T-cell (primary cell): ENCODE measurements at regions not wholly inside any gene's neighbourhood (a gene's known extent, or its start where the extent isn't known, plus 50 kb on each side); places are given as distances from the start of the nearest gene placed in this dataset.
A peak's percentile ranks its signal among the peaks of the same experiment; 100 is the strongest.
"Not testable (repeated sequence)": the region's sequence is repeated elsewhere in the genome, so short reads cannot be mapped to it uniquely, and the experiment has no call there.

Experiments used
- ATAC-seq, 4 experiments: fragments of 200-7000 bp in 3 of 4; fragments of 150-1000 bp in 1 of 4; cut with Tn5 transposase; replicated peaks in 1 of 4; 1 replicate in 3 of 4; 2 replicates in 1 of 4; pipeline ENCODE4 v1.10.0; 2021; ENCODE audit warnings: moderate library complexity in 3 of 4, mild to moderate bottlenecking in 2 of 4, moderate number of reproducible peaks in 1 of 4
- CTCF ChIA-PET, 2 donors: fragments of 300-600 bp; sonication (Branson Sonifier 250); formaldehyde crosslinking; loops; one replicate each; lab custom pipeline; 2022; ENCODE audit warnings: antibody characterized with exemption in 2 of 2; lab: Charles Lee
- POLR2A ChIA-PET, 2 donors: fragments of 300-600 bp; sonication (Branson Sonifier 250); formaldehyde crosslinking; loops; one replicate each; lab custom pipeline; 2022; ENCODE audit warnings: antibody characterized with exemption in 2 of 2; lab: Charles Lee
- DNase-seq, 35 experiments: peaks; one replicate each; pipeline versions ENCODE4 v3.0.0 to v3.0.0-alpha.2; 2013 to 2023
- H3K27ac ChIP-seq: one replicate; pipeline ENCODE4 v1.5.1; 2013; ENCODE audit warnings: low read length
- H3K27me3 ChIP-seq, 2 experiments: replicated peaks in 1 of 2; 1 replicate in 1 of 2; 2 replicates in 1 of 2; pipeline versions ENCODE4 v1.6.1 to v1.7.0; 2013; ENCODE audit warnings: low read length in 1 of 2, mixed read lengths in 1 of 2; ENCODE audit not compliant: control insufficient read depth in 2 of 2, insufficient read depth in 2 of 2; ENCODE audit errors: extremely low read depth in 1 of 2
- H3K36me3 ChIP-seq, 2 donors: 1 replicate in 1 of 2; 2 replicates in 1 of 2; pipeline versions ENCODE4 v1.6.1 to v1.7.0; 2013; ENCODE audit warnings: low read length in 1 of 2; ENCODE audit not compliant: control insufficient read depth in 2 of 2, insufficient read depth in 1 of 2; ENCODE audit errors: extremely low read depth in 1 of 2
- H3K4me1 ChIP-seq, 2 experiments: 1 replicate in 1 of 2; 2 replicates in 1 of 2; pipeline versions ENCODE4 v1.6.1 to v1.7.0; 2013; ENCODE audit warnings: low read length in 2 of 2, mixed read lengths in 1 of 2; ENCODE audit not compliant: insufficient read depth in 2 of 2, control insufficient read depth in 1 of 2; ENCODE audit errors: extremely low read depth in 1 of 2
- H3K4me3 ChIP-seq, 2 donors: 1 replicate in 1 of 2; 2 replicates in 1 of 2; pipeline versions ENCODE4 v1.5.1 to v1.7.0; 2013; ENCODE audit warnings: mild to moderate bottlenecking in 2 of 2, low read length in 1 of 2, moderate library complexity in 1 of 2; ENCODE audit not compliant: control insufficient read depth in 1 of 2; ENCODE audit errors: extremely low read depth in 1 of 2
- H3K9me3 ChIP-seq: 2 replicates; pipeline ENCODE4 v1.7.0; 2013
- H3K27ac Mint-ChIP-seq, 2 donors: one replicate each; pipeline ENCODE4 v1.8.0; 2020 to 2021; ENCODE audit warnings: mild to moderate bottlenecking in 2 of 2, mixed read lengths in 2 of 2
- H3K27me3 Mint-ChIP-seq, 2 donors: one replicate each; pipeline ENCODE4 v1.8.0; 2021 to 2022; ENCODE audit warnings: mixed read lengths in 2 of 2
- H3K36me3 Mint-ChIP-seq: one replicate; pipeline ENCODE4 v1.8.0; 2021; ENCODE audit warnings: mixed read lengths
- H3K4me1 Mint-ChIP-seq, 3 donors: one replicate each; pipeline ENCODE4 v1.8.0; 2020 to 2022; ENCODE audit warnings: mixed read lengths in 3 of 3, mild to moderate bottlenecking in 1 of 3
- H3K4me3 Mint-ChIP-seq, 3 donors: one replicate each; pipeline ENCODE4 v1.8.0; 2020 to 2022; ENCODE audit warnings: mild to moderate bottlenecking in 3 of 3, mixed read lengths in 3 of 3, moderate library complexity in 3 of 3
- H3K9me3 Mint-ChIP-seq, 3 donors: one replicate each; pipeline ENCODE4 v1.8.0; 2020 to 2022; ENCODE audit warnings: mixed read lengths in 3 of 3
- WGBS: methylation state at CpG from one replicate; pipeline ENCODE4 v1.1.5; 2013; ENCODE audit warnings: missing lambda C conversion rate; ENCODE audit not compliant: insufficient coverage; 5-methylcytosine and 5-hydroxymethylcytosine counted together

DNA sequence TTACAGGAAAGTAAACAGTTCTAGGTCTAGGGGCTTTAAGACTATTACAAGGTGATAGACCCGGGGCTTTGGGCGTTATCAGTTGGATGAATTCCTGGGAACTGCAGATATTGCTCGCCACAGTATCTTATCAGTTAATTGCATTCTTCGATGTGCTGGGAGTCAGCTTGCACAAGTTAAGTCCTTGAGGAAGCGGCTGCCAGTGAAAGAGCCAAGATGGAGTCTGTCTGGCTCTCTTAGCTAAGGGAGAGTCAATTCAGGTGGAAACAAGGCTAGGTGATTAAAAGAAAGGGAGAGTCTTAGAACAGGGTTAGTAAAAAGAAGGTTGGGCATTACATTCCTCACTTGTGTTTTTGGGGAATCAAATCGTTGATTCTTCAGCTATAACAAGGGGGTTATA lies 130.6 kb upstream of the ZNF195 start:
- ATAC-seq, POLR2A ChIA-PET, H3K27me3 Mint-ChIP-seq, H3K9me3 Mint-ChIP-seq, H3K27me3 ChIP-seq, CTCF ChIA-PET, H3K36me3 Mint-ChIP-seq, H3K4me3 ChIP-seq, DNase-seq, H3K36me3 ChIP-seq, H3K9me3 ChIP-seq, H3K4me3 Mint-ChIP-seq, H3K27ac Mint-ChIP-seq, H3K4me1 ChIP-seq, H3K27ac ChIP-seq: not testable (repeated sequence)
- H3K4me1 Mint-ChIP-seq = peaks cover 24 to 49% (median 26%) of the 10 kb centered on the region in 3 donors
- 96% methylated on average over 5 of the region's 6 CpGs for WGBS

DNA sequence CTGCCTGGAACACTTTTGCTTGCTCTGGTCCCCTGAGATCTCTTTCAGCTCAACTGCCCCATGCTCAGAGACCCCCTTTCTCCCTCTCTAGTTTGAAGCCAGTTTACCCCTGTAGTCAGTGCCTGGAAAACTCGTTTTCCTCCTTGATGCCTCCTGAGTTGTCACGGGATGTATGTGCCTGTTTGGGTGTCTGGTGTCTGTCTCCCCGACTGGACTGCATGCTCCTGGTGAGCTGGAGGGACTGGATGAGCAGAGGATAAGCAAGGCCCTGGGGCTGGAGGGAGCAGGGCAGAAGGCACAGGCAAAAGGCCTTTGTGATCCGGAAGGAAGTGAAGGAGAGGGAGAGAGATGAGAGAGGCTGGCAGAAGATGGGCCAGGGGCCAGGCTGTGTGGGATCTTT lies 120.3 kb upstream of the ZNF195 start:
- H3K4me3 Mint-ChIP-seq, H3K27ac Mint-ChIP-seq, DNase-seq: not testable (repeated sequence)

DNA sequence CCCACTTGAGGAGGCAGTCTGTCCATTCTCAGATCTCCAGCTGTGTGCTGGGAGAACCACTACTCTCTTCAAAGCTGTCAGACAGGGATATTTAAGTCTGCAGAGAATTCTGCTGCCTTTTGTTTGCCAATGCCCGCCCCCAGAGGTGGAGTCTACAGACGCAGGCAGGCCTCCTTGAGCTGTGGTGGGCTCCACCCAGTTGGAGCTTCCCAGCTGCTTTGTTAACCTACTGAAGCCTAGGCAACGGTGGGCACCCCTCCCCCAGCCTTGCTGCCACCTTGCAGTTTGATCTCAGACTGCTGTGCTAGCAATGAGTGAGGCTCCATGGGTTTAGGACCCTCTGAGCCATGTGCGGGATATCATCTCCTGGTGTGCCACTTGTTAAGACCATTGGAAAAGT lies 119.4 kb upstream of the ZNF195 start:
- CTCF ChIA-PET, H3K36me3 ChIP-seq, H3K9me3 Mint-ChIP-seq, H3K9me3 ChIP-seq, H3K27ac Mint-ChIP-seq, H3K4me3 ChIP-seq, H3K4me1 ChIP-seq, H3K27me3 ChIP-seq, ATAC-seq, H3K27ac ChIP-seq, H3K36me3 Mint-ChIP-seq, H3K27me3 Mint-ChIP-seq, H3K4me3 Mint-ChIP-seq, POLR2A ChIA-PET: not testable (repeated sequence)
- peaks cover 0 to 10% (median 4%) of the 10 kb centered on the region in 3 donors for H3K4me1 Mint-ChIP-seq
- 62% methylated on average over 2 of the region's 4 CpGs for WGBS
- peak in 26 of 35 experiments; percentile 0 to 44 (median 20) for DNase-seq

More for the DNA sequence above, 120.3 kb upstream of the ZNF195 start:
- POLR2A ChIA-PET, CTCF ChIA-PET, H3K4me3 ChIP-seq, H3K27me3 ChIP-seq, H3K9me3 ChIP-seq, H3K36me3 ChIP-seq, H3K9me3 Mint-ChIP-seq, ATAC-seq, H3K27ac ChIP-seq, H3K27me3 Mint-ChIP-seq, H3K4me1 ChIP-seq, H3K36me3 Mint-ChIP-seq: not testable (repeated sequence)
- H3K4me1 Mint-ChIP-seq = peaks cover 0 to 11% (median 4%) of the 10 kb centered on the region in 3 donors
- 63% methylated on average over 1 of the region's 4 CpGs for WGBS

- H3K36me3 ChIP-seq, H3K9me3 ChIP-seq, H3K4me1 ChIP-seq, H3K4me3 ChIP-seq, H3K27me3 Mint-ChIP-seq, H3K9me3 Mint-ChIP-seq, ATAC-seq, H3K27me3 ChIP-seq, DNase-seq, CTCF ChIA-PET, POLR2A ChIA-PET, H3K27ac ChIP-seq, H3K36me3 Mint-ChIP-seq, H3K4me1 Mint-ChIP-seq, H3K4me3 Mint-ChIP-seq, H3K27ac Mint-ChIP-seq: not testable (repeated sequence)
- WGBS = no CpG with 5 or more reads among the region's 4 CpGs
Measured at GRCh38 chr11:3493152-3493551, 114.2 kb upstream of the ZNF195 start.

DNA sequence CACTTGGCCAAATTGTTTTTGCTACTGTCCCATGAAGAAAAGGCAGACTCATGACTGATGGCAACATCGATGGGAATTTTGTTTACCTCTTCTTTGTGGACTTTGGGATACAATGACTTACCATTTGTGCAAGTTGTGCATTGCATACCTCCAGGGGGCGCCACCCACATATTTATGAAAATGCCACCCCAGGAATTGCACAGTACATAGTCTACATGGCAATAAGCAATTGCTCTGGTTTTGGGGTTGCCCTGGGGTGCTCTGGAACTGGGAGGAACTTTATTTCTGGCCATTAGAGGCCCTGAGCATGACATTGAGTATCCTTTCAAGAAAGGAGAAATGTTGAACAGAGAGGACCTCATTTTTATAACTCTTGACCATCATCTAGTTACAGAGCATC lies 109.1 kb upstream of the ZNF195 start:
- H3K27ac Mint-ChIP-seq, H3K9me3 ChIP-seq, H3K4me1 ChIP-seq, POLR2A ChIA-PET, H3K36me3 Mint-ChIP-seq, H3K36me3 ChIP-seq, DNase-seq, ATAC-seq, H3K9me3 Mint-ChIP-seq, H3K4me3 ChIP-seq, CTCF ChIA-PET, H3K4me1 Mint-ChIP-seq, H3K27ac ChIP-seq, H3K27me3 Mint-ChIP-seq, H3K27me3 ChIP-seq, H3K4me3 Mint-ChIP-seq: not testable (repeated sequence)
- no CpG with 5 or more reads among the region's 2 CpGs for WGBS

DNA sequence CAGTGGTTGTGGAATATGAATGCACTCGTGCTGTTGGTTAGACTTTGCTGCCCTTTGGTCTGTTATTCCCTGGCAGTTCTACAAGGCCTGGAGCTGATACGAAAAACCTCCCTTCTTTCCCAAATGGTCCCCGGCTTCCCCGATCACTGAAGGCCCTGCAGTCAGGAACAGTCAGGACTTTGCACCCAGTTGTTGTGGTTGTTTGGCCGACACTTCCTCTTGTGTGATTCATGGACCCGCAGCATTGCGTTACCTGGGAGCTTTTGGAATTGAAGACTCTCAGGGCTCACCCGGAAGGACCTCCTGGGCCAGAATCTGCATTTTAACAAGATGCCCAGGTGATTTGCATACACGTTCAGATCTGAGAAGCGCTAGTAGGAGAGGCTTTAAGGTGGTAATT lies 106.8 kb upstream of the ZNF195 start:
- H3K36me3 Mint-ChIP-seq, H3K9me3 ChIP-seq, H3K4me3 Mint-ChIP-seq, H3K36me3 ChIP-seq, H3K4me3 ChIP-seq, POLR2A ChIA-PET, CTCF ChIA-PET, H3K9me3 Mint-ChIP-seq, H3K4me1 Mint-ChIP-seq, H3K27ac Mint-ChIP-seq, H3K4me1 ChIP-seq, ATAC-seq, H3K27me3 ChIP-seq, H3K27ac ChIP-seq, DNase-seq: not testable (repeated sequence)
- H3K27me3 Mint-ChIP-seq = peaks cover 0 to 11% of the 10 kb centered on the region in 2 donors
- WGBS = no CpG with 5 or more reads among the region's 10 CpGs
